GM23248 (cell line): ENCODE measurements at regions not wholly inside any gene's neighbourhood (a gene's known extent, or its start where the extent isn't known, plus 50 kb on each side); places are given as distances from the start of the nearest gene placed in this dataset.

Experiments used
- EZH2 ChIP-seq: fragments of 200-600 bp; sonication (generic); IDR thresholded peaks from 2 replicates; pipeline ENCODE4 v1.6.1; 2018; ENCODE audit warnings: antibody characterized with exemption, mild to moderate bottlenecking; ENCODE audit not compliant: insufficient read depth, poor library complexity, severe bottlenecking
- EZH2phosphoT487 ChIP-seq: fragments of 200-600 bp; sonication (generic); IDR thresholded peaks from 2 replicates; pipeline ENCODE4 v1.6.1; 2018; ENCODE audit warnings: antibody characterized with exemption, moderate library complexity, mild to moderate bottlenecking, low read depth; ENCODE audit not compliant: insufficient read depth

GRCh38 chr2:118356051-118356450, 267.8 kb downstream of the INSIG2 start:
- TF ChIP-seq EZH2phosphoT487 (no peak), EZH2 (no peak)
